ENCODE measurements at regions not wholly inside any gene's neighbourhood (a gene's known extent, or its start where the extent isn't known, plus 50 kb on each side); places are given as distances from the start of the nearest gene placed in this dataset.

DNA sequence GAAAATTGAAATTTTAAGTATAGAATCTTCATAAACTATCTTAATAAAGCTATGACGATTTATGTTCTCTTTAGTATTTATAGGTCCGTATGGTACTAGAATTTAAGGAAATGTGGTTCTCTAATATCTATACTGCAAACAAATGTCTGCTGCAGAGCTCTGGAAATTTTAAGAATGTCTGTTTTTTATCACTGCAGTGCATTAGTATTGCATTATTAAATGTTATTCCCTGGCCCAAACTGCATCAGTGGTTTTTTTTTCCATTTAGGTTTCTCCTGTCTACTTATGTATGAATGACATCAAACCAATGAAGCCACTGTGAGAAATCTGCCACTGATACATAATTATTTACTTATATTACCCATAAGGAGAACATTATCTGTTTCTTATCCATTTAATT lies 211.4 kb upstream of the CD180 start:
- Mint-ChIP-seq H3K27ac (no peak overlapping the region), H3K4me3 (no peak overlapping the region), H3K36me3 (no peaks in the 10 kb centered on the region), H3K9me3 (no peaks in the 10 kb centered on the region), H3K4me1 (no peaks in the 10 kb centered on the region)
- DNase-seq (ENCODE audit: low spot score in 2 of 2) = no peak
- ATAC-seq = no peak

DNA sequence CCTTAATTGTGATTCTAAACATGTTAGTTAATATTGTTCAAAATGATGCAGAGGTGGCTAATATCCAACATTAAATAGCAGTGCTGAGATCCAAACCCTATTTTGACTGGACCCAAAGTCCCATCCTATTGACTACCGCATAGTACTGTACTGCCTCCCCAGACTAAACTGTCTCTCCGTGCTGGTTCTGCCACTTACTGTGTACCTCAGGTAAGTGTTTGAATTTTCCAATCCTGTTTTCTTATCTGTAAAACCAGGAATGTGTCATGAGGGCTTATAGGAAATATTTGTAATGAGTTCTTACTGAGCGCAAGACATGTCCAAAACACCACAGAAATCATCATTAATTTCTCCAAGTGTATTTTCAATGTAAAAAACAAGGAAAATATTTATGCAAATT lies 209.2 kb upstream of the CD180 start:
- H3K4me3 Mint-ChIP-seq = no peak overlapping the region
- H3K4me1 Mint-ChIP-seq = no peaks in the 10 kb centered on the region
- no peaks in the 10 kb centered on the region for H3K36me3 Mint-ChIP-seq
- no peak for ATAC-seq
- H3K27ac Mint-ChIP-seq = no peak overlapping the region
- no peaks in the 10 kb centered on the region for H3K9me3 Mint-ChIP-seq
- no peak for DNase-seq (ENCODE audit: low spot score in 2 of 2)

DNA sequence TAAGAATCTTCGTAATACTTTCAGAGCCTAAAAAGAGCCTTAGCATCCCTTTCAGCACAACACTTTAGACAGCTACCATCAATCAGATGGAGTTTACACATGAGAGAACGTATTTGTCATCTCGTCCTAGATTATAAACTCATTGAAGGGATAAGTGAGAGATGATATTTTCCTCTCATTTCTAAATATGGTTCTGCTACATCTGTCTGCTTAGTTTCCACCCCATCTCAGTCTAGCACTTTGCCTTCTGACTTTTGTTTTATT lies 208.4 kb upstream of the CD180 start:
- ATAC-seq (no peak), DNase-seq (ENCODE audit: low spot score in 2 of 2) (no peak)
- H3K4me1 Mint-ChIP-seq = no peaks in the 10 kb centered on the region
- H3K4me3 Mint-ChIP-seq = no peak overlapping the region
- no peaks in the 10 kb centered on the region for H3K36me3 Mint-ChIP-seq
- no peak overlapping the region for H3K27ac Mint-ChIP-seq
- no peaks in the 10 kb centered on the region for H3K9me3 Mint-ChIP-seq

DNA sequence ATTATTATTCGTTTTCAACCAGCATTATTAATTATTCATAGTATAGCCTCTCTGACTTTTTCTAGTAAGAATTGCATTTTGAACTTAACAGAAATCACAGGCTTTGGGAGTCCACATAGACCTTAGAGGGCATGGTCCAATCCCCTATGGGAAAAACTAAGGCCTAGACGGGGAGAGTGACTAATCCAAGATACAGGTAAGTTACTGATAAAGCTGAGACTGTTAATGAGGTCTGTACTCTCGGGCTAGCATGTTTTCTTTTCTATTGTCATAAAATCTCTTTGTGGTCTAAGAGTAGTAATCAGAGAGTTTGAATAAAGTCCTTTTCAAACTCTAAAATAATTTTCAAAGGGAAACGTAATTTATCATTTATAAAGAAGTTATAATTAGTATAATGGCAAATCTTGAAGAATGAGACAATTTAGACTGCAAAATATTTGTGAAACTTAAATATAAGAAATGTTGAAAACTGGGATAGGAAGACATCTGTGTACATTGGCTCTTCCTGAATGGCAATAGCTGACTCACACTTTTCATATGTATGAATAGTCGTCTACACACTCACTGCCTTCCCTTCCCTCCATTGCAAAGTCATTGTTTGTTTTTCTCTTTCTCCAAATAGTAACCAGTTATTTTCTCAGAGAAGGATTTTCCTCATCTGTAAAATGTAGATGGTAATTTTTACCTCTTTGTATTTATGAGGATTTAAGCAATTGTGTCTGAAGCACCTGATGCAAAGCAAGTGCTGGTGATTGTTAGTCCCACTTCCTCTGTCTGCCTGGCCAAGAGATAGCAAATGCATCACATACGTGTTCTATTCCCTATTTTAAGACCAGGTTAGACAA lies 207.9 kb upstream of the CD180 start:
- no peak overlapping the region for H3K4me3 Mint-ChIP-seq
- H3K27ac Mint-ChIP-seq = no peak overlapping the region
- H3K4me1 Mint-ChIP-seq = no peaks in the 10 kb centered on the region
- ATAC-seq (no peak), DNase-seq (ENCODE audit: low spot score in 2 of 2) (no peak)
- no peaks in the 10 kb centered on the region for H3K36me3 Mint-ChIP-seq
- no peaks in the 10 kb centered on the region for H3K9me3 Mint-ChIP-seq

DNA sequence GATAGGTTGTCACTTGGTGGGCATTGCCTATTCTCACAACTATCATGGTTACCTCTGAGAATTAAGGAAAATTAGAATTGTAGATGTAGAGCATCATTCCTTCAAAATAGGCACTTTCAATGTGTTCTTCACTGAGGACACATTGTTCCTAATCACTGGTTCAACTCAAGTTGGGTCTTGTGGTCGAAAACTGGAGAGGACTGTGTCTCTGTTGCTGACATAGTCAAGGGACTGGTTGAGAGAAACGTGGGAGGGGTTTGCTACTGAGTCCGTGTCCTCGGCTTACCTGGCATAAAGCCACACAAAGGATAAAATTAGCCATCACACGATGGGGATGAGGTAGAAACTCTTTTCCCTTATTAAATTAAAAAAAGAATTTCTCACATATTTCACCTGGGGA lies 205.9 kb upstream of the CD180 start:
- DNase-seq (ENCODE audit: low spot score in 2 of 2) (no peak), ATAC-seq (no peak)
- H3K9me3 Mint-ChIP-seq = no peaks in the 10 kb centered on the region
- H3K27ac Mint-ChIP-seq = no peak overlapping the region
- no peaks in the 10 kb centered on the region for H3K4me1 Mint-ChIP-seq
- no peaks in the 10 kb centered on the region for H3K36me3 Mint-ChIP-seq
- no peak overlapping the region for H3K4me3 Mint-ChIP-seq

DNA sequence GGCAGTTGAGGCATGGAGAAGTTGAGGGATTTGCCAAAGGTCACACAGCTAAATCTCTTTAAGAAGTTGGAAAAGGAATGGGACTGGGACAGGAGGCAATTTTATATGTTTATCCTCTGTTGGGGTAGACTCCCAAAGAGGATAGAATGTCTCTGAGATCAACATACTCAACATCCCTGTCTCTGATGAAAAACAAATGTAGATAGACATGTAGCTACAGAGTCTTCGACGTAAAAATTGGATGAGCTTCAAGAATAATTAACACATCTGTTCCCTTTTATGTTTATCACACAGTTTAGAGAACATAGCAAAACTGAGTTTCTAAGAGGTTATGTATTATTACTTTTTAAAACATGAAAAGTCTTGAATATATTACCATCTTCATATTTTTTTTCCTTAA lies 204.6 kb upstream of the CD180 start:
- ATAC-seq (no peak), DNase-seq (ENCODE audit: low spot score in 2 of 2) (no peak)
- Mint-ChIP-seq H3K27ac (no peak overlapping the region), H3K36me3 (no peaks in the 10 kb centered on the region), H3K4me1 (no peaks in the 10 kb centered on the region), H3K9me3 (no peaks in the 10 kb centered on the region), H3K4me3 (no peak overlapping the region)

DNA sequence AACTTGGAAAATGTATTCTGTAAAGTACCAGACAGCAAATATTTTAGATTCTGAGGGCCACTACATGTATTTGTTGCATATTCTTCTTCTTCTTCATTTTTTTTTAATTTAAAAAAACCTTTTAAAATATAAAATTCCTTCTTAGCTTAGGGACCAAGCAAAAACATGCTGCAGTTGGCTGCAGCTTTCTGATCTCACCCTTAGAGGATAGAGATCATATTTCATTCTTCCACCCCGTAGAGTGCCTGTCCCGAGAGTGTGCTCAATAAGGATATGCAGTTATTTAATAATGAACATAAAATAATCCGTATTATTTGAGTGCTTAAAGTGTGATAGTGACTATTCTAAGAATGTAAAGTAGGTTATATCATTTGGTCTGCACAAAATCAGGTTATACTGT lies 204.2 kb upstream of the CD180 start:
- Mint-ChIP-seq H3K9me3 (no peaks in the 10 kb centered on the region), H3K4me1 (no peaks in the 10 kb centered on the region), H3K36me3 (no peaks in the 10 kb centered on the region), H3K27ac (no peak overlapping the region), H3K4me3 (no peak overlapping the region)
- no peak for DNase-seq (ENCODE audit: low spot score in 2 of 2)
- ATAC-seq = no peak

DNA sequence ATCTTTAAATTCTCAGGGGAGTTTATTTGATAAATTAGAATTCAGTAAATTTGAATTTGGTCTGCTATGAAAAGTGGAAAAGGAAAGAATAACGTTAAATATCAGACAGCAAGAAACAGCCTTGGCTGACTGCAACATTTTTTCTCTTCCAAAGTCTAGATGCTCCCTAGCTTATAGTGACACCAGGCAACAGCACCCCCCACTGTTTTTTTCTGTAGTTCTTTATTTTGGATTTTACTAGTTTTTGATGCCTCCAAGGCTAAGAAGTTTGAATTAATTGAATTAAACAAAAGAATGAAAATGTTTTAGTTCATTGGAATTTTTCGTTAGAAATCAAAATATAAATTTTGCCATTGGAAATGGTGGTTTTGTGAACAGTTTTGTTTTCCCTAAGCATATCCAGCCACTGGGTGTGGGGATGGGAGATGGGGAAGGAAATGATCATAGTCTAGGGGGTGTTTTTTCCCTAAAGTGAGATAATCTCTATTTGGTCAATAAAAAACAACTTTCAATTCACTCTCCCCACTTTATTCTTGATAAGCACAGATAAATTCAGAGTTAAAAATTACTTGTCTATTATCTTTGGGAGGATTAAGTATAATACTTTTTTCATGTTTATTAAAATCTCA lies 199.3 kb upstream of the CD180 start:
- Mint-ChIP-seq H3K27ac (no peak overlapping the region), H3K36me3 (no peaks in the 10 kb centered on the region), H3K4me3 (no peak overlapping the region), H3K9me3 (no peaks in the 10 kb centered on the region), H3K4me1 (no peaks in the 10 kb centered on the region)
- DNase-seq (ENCODE audit: low spot score in 2 of 2) (no peak), ATAC-seq (no peak)

DNA sequence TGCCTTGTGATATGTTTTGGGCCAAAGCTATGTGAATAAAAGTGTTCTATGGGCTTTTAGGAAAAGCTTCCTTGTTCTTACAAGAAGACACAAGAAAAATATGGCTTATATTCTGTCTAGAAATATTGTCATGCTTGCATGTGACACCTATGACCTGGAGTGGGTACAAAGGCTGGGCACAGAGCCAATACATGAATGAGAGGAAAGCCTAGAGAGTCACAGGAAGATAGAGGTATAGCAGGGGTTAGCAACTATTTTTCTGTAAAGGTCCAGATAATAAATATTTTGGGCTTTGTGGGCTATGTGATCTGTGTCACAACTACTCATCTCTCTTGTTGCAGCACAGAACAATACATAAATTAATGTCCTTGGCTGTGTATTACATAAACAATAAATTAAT lies 196.6 kb upstream of the CD180 start:
- Mint-ChIP-seq H3K4me1 (no peaks in the 10 kb centered on the region), H3K9me3 (no peaks in the 10 kb centered on the region), H3K27ac (no peak overlapping the region), H3K36me3 (no peaks in the 10 kb centered on the region), H3K4me3 (no peak overlapping the region)
- no peak for ATAC-seq
- no peak for DNase-seq (ENCODE audit: low spot score in 2 of 2)

DNA sequence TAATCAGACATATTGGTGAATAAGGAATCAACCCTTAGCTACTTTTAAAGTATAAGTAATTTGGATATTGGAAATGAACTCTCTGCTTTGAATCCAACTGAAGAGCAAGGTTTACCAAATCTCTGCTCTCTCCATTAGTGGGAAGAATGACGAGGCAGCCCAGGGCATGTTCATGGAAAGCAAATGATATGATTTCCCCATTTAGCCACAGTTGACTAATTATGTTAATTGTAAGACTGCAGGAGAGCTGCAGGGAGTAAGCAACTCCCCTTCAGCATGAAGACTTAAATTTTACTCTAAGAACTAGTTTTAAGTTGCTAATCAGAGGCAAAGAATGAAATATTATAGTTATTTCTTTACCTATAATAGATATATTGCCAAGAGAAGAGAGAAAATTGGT lies 194.3 kb upstream of the CD180 start:
- DNase-seq (ENCODE audit: low spot score in 2 of 2) (no peak), ATAC-seq (no peak)
- no peaks in the 10 kb centered on the region for H3K4me1 Mint-ChIP-seq
- H3K36me3 Mint-ChIP-seq = no peaks in the 10 kb centered on the region
- H3K9me3 Mint-ChIP-seq = no peaks in the 10 kb centered on the region
- H3K4me3 Mint-ChIP-seq = no peak overlapping the region
- no peak overlapping the region for H3K27ac Mint-ChIP-seq

DNA sequence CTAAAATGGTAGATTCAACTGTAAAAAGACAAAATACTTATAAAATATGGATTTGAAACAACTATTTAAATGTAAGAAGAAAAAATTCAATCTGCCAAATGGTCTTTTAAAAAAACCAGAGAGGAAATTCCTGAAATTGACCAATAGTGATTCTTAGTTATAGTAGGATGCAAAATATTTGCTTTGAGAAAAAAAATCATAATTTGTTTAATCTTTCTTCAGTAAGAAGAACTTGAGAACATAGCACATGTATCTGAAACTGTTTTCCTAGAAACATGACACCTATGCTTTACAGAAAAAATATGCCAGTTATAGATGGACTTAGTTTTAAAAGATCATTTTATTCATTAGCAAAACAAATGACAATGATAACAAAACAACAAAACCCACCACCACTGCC lies 186.9 kb upstream of the CD180 start:
- Mint-ChIP-seq H3K27ac (no peak overlapping the region), H3K9me3 (no peaks in the 10 kb centered on the region), H3K4me1 (no peaks in the 10 kb centered on the region), H3K4me3 (no peak overlapping the region), H3K36me3 (no peaks in the 10 kb centered on the region)
- ATAC-seq (no peak), DNase-seq (ENCODE audit: low spot score in 2 of 2) (no peak)

DNA sequence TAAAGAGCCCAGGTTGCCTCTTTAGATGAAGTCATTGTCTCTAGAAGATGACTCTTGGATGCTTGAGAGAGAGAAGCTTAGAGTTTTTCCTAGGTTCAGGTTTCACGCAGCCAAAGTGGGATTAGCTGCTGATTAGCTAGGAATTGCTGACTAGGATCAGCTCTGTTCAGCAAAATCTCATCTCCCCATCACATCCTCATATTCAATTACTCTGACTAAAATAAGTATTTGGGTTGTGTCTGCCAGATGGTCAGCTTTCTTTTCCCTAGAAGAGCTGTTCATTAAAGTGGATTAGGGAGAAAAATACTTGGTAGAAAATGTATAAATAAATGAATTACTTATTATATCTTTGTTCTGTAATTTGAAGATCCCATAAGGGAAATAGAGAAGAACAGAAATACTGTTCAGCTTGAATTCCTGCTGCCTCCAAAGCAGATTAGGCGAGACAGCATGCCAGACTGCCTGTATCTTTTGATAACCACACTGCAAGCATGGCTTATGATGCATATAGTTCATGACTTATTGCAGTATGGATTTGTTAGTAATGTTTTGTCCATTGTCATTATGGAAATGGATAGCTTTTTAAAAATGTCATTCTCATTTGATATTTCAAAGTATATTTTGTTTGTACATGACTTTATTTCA lies 184.8 kb upstream of the CD180 start:
- no peak for ATAC-seq
- no peak overlapping the region for H3K27ac Mint-ChIP-seq
- no peaks in the 10 kb centered on the region for H3K4me1 Mint-ChIP-seq
- no peaks in the 10 kb centered on the region for H3K36me3 Mint-ChIP-seq
- DNase-seq (ENCODE audit: low spot score in 2 of 2) = no peak
- no peaks in the 10 kb centered on the region for H3K9me3 Mint-ChIP-seq
- no peak overlapping the region for H3K4me3 Mint-ChIP-seq

DNA sequence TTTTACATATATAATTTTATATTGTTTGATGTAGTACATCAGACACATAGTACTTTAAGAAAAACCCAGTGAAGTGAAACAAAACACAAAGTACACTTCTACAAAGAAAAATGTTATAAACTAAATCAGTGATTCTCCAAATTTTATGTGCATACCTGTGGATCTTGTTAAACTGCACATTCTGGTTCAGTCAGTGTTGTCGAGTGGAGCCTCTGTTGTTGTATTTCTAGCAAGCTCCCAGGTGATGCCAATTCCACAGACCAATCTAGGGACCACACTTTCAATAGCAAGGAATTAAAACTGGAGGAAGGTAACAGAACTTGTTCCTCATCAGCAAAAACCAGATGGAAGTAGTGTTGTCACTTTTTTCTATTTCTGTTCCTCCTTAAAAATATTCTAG lies 183.8 kb upstream of the CD180 start:
- no peak for DNase-seq (ENCODE audit: low spot score in 2 of 2)
- no peak overlapping the region for H3K27ac Mint-ChIP-seq
- no peaks in the 10 kb centered on the region for H3K9me3 Mint-ChIP-seq
- H3K36me3 Mint-ChIP-seq = no peaks in the 10 kb centered on the region
- no peak for ATAC-seq
- H3K4me1 Mint-ChIP-seq = no peaks in the 10 kb centered on the region
- H3K4me3 Mint-ChIP-seq = no peak overlapping the region

DNA sequence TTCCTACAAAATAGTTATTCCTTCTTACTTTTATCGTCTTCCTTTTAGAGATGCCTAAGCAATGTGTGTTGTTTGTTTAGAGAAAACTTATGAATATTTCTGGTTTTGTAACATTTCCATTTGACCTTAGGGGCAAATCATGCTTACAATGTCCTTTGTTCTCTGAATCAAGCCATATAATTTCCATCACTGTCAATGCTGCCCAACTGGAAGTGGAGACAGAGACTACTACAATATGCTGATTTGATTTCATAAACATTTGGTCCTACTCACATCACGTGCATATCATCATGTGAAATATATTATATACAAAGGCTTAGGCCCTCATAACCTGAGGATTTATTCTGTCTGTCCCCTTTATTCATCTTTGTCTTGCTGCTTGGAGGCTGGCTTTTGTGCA lies 183.2 kb upstream of the CD180 start:
- no peak for ATAC-seq
- H3K4me3 Mint-ChIP-seq = no peak overlapping the region
- no peaks in the 10 kb centered on the region for H3K36me3 Mint-ChIP-seq
- H3K4me1 Mint-ChIP-seq = no peaks in the 10 kb centered on the region
- no peak for DNase-seq (ENCODE audit: low spot score in 2 of 2)
- no peaks in the 10 kb centered on the region for H3K9me3 Mint-ChIP-seq
- H3K27ac Mint-ChIP-seq = no peak overlapping the region

DNA sequence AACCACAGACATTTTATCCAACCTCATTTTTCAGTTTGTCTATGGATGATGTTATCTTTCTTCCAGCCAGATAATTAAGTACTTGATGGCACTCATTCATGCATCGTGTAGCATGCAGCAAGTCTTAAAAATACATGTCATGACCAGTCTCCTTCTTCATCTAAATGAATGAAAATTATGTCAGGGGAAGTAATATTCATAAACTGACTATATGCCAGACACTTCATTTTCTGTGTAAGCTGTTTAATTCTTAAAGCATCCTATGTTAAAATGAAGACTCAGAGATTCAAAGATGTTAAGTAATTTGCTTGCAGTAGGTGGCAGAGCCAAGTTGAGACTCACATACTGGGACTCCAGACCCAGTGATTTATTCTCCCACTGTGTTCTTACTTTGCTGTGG lies 181.7 kb upstream of the CD180 start:
- ATAC-seq (no peak), DNase-seq (ENCODE audit: low spot score in 2 of 2) (no peak)
- H3K4me1 Mint-ChIP-seq = peaks cover 13% of the 10 kb centered on the region
- no peaks in the 10 kb centered on the region for H3K36me3 Mint-ChIP-seq
- H3K9me3 Mint-ChIP-seq = no peaks in the 10 kb centered on the region
- H3K4me3 Mint-ChIP-seq = no peak overlapping the region
- H3K27ac Mint-ChIP-seq = no peak overlapping the region

DNA sequence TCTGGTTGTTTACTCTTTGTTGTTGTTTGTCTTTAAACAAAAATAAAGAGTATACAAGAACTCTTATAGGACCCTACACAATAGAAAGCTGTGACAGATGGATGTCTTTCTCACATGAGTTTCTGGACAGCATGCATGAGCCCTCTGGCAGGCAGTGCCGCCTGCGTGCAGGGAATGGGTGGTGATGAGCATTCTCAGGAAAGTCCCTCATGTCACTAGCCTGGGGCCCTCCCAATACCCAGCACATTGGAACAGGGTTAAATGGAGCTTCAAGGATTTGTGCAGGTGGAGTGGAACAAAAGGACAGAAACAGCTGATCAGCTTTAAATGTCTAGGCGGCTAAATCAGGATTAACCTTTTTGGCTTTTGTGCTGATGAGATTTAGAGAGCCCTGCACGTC lies 181.0 kb upstream of the CD180 start:
- Mint-ChIP-seq H3K9me3 (no peaks in the 10 kb centered on the region), H3K4me1 (peaks cover 13% of the 10 kb centered on the region), H3K27ac (no peak overlapping the region), H3K36me3 (no peaks in the 10 kb centered on the region), H3K4me3 (no peak overlapping the region)
- ATAC-seq (no peak), DNase-seq (ENCODE audit: low spot score in 2 of 2) (no peak)
